Stimulated activated naive CD4-positive, alpha-beta T cell treated with Interleukin-2 at 50 U/mL for 16 hours (primary cell): ENCODE measurements at regions not wholly inside any gene's neighbourhood (a gene's known extent, or its start where the extent isn't known, plus 50 kb on each side); places are given as distances from the start of the nearest gene placed in this dataset.

Source experiments
- DNase-seq: peaks from one replicate; lab custom pipeline; 2025; lab: John Stamatoyannopoulos, UW

DNA sequence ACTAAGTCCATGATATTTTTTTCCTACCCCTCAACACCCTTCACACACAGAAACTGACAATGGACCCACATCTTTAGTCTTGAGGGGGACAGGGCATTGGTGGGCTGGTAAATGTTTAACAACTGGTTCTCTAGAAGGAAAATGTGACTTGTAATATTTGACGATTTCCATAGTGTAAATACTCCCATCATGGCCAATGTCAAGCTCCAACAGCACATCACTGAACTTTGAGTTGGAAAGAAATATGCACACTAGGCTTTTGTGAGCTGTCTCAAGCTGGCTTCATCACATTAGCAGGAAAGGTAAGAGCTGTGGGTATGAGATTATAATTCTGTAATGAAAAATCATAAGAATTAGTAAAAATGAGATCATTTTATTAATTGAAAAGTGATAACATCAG is 189.9 kb upstream of the PRLR start:
- no peak for DNase-seq

DNA sequence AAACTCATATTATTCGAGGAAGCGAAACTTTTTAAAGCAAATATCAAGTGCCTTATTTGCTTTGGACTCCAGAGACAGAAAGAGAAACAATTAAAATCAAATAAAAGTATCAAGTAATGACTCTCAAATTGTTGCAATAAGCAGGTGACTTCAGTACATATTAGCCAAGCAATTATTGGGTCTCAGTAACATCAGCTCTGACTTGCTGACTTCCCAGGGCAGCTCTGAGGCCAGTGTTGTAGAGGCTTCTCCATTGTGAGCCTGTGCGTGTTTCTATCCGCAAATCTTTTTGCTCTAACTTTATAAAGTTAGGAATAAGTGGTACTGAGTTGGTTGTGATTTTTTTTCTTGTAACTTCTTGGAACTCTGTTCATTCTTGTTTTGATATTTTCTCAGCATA is 186.8 kb upstream of the PRLR start:
- no peak for DNase-seq

DNA sequence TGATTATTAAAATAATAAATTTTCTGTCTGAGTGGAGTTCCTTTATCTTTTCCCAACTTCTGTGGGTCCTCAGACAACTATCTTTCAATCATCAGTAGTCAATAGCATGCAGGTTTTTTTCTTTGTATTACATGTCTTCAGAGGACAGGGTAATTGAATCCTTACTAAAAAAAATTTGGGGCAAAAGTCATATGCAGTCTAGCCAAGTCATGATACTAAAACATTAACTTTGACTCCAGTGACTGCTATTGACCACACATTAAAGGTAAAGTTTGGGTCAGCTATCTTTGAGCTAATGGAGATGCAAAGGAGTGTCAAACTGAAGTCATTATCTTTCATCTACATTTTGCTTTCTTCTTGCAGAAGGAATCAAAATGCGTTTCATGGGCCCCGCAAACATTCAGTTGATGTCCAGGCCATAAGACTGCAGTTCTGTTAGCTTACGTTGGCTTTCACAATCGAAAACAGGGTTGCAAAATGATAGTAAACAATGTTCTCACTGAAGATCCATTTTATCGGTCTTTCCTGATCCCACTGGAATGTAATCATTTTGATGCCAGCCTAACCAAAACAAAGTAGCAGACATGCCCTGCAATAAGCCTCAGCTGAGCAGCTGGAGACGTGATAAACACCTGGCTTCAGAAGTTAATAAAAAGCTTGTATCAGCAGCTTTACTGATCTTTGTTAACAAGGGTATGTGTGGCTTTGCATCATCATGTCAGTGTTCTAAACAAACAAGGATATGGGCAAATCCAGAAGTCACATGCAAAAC is 186.1 kb upstream of the PRLR start:
- DNase-seq: no peak

DNA sequence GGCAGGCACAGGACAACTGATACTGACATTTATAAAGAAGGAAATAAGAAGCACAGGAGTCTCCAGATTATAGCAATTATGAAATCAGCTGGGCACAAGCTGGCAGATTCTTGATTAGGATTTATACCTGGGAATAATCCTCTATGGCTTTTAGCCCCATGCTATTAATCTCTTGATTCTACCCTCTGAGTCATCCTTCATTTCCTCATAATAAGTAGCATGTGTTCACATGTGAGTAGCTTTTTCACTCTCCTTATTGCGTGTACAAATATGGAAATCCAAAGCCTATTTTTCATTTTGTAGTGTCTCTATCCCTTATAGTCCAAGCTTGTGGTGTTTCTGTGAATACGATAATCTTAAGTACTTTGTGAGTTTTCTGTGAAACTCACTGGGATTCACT is 185.0 kb upstream of the PRLR start:
- DNase-seq: no peak

DNA sequence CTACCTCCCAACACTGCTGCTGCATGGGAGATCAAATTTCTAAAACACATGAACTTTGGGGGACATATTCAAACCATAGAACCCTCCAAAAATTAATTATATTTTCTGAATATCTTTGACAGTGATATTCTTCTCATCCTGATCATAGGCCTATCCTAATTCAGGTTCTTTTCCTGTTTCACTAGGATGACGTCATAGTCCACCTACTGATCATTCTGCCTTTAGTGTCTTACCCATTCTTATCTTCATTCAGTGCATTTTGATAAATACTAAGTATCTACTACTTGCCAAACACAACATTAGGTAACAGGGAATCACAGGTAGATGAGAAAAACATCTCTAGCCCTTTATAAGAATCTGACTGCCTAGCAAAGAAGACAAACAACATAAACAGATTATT is 179.1 kb upstream of the PRLR start:
- DNase-seq: no peak

DNA sequence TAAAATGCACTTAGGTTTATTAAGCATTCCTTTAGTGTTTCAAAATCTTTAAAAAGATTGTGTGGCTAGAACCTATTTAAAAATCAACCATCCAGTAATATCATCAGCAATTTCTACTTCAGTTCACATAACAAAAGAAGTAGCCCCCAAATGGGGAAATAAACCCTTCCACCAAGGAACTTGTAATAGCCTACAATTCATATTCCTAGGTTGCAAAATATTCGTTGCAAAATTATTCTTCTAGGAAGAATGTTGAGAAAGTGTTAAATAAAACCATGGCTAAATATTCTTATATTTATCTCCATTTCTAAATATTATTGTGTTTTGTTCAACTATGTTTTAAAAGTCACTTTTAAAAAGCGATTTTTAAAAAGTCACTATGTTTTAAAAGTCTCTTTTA is 177.9 kb upstream of the PRLR start:
- DNase-seq: no peak

DNA sequence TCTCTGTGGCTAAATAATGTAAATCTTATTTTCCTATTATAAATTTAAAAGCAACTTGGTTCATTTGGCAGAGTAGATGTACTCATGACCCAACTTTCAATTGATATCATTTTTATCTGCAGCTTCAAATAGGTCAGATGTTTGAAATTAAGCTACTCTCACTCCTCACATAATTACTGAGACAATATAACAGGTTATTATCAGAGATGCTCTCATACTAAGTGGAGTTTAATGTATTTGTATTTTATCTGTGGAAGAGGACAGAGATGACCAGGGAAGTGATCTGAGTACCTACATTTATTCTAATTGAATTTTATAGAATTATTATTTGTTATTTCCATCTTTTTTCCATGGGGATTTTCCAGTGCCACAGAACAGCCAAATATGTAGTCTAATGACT is 177.4 kb upstream of the PRLR start:
- no peak for DNase-seq

DNA sequence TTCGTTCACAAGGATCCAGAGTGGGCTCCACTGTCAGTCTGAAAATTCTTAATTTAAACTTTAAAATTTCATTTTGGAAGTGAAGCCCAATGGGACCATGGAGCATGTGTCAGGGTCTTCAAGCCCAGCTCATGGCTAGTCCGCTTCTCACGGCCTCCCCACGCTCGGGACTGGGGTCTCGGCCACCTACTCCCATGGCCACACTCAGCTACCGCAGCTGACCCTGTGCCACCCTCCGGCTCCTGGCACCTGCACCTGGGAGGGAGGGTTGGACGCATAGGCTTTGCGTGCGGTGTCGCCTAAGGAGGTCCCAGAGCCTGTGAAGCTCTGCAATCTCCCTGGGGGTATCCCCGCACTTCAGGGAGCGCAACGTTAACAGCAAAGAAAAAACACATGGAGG is 175.7 kb upstream of the PRLR start:
- DNase-seq: no peak

DNA sequence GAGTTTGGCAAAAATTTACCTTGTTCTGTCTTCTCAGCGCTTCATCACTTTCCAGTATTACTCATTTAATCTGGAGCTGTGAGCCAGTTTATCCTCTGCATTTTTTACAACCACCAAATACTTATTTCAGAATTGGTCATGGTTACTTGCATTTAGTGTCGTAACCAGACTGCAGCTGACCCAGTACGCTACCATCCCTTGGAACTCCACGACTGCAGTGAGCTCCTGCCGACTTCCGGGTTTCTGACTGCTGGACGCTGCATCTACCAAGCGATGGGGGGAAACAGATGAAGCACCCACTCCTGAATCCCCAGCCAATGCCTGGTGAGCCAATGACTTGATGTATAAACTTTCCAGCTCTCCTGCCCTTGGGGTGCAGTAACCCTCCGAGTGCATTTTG is 174.4 kb upstream of the PRLR start:
- DNase-seq: no peak

DNA sequence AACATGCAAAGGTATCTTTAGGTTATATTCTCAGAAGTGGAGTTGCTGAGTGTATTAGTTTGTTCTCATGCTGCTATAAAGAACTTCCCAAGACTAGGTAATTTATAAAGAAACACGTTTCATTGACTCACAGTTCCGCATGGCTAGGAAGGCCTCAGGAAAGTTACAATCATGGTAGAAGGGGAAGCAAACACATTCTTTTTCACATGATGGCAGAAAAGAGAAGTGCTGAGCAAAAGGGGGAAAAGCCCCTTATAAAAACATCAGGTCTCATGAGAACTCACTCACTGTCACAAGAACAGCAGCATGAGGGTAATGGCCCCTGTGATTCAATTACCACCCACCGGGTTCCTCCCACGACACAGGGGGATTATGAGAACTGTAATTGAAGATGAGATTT is 163.6 kb upstream of the PRLR start:
- DNase-seq: no peak

DNA sequence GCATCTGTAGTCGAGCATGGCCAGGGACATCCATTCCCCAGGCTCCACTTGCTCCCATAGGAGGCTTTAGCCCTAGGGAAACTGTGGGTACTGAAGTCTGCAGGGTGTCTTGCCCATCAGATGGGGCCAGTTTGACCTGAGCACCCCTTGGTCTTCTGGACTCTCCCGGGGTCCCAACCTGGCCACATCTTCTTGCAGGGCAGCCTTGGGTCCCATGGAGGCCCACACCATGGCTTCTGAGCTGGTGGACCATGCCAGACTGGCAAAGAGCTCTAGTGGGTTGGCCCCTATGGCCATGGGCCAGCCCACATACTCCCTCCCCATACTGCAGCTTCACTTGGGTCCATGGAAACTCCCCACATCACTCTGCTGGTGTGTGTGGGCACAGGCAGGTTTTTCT is 154.4 kb upstream of the PRLR start:
- DNase-seq: no peak

DNA sequence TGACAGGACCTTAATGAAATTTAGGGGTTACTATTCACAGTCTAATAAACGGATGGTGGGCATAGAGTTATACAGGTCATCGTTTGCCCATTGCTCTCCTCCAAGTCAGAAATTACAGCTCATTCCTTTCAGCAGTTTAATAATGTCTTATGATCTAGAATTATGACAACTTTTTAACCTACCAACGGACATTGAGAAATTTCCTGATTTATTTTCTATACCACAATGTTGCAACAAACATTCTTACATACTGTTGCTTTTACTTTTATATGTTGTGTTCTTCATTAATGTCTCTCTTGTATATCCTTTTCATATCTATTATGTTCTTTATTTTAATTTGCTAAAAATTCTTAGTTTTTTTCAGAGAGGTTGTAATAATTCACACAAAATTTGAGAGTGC is 152.8 kb upstream of the PRLR start:
- no peak for DNase-seq

DNA sequence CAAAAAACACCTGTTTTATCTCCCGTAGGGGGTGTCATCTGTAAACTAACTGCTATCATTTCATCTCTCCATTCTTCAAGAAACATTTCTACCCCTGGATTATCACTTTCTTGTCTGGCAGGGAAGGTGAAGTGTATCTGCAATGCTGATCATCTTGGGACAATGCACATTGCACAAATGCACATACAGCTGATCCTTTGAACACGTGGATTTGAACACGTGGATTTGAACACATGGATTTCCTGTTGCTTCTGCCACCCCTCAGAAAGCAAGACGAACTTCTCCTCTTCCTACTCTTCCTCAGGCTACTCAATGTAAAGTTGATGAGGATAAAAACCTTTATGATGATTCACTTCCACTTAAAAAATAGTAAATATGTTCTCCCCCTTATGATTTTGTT is 147.4 kb upstream of the PRLR start:
- DNase-seq: no peak

DNA sequence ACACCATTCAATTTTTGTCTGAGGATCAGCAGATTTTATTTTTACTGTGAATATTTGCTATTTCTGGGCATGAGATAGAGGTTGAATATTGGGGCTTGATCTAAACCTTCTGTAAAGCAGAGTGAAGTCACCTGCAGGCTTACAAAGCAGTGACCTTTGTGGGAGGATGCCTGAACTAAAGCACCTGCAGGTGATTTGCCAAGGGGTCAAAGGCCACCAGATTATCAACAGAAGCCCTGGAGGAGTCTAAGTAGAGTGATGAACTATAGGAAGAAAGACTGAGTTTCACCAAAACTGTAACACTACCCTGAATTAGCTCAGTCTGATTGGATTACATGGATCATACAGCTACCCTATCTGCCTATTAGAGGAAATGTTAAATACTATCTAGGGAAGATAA is 144.3 kb upstream of the PRLR start:
- no peak for DNase-seq

DNA sequence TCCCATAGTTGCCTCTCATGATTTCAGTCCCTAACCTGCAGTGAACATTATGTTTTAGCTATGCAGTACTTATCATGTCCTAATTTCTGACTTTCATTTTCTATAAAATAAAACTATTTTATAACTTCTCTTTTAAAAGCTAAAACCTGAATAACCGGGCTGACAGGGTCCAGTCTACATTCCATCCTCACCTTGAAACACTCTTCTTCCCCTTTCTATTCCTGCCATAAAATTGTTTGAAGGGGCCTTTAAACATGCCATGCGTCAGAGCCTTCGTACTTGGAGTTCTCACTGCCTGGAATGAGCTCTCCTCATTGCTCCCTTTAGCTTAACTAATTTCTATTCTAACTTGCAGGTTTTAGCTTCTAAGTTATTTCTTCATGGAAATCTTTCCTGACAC is 143.0 kb upstream of the PRLR start:
- no peak for DNase-seq

DNA sequence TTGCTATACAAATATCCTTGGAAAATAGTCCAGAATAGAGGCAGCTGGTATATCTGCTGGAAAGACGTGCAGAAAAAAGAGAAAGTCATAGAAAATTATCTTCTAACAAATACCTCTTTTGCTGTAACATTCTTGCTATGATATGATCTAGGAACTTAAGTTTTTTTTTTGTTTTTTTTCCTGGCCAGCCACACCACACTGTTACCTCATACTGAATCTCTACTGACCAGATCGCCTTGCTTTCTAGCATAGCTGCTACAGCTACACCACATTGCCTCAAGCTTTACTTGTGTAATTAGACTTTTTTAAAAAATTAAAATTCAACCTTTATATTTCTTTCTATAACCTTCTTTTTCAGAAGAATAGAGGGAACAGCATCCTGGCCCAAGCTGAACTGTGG is 142.2 kb upstream of the PRLR start:
- no peak for DNase-seq

DNA sequence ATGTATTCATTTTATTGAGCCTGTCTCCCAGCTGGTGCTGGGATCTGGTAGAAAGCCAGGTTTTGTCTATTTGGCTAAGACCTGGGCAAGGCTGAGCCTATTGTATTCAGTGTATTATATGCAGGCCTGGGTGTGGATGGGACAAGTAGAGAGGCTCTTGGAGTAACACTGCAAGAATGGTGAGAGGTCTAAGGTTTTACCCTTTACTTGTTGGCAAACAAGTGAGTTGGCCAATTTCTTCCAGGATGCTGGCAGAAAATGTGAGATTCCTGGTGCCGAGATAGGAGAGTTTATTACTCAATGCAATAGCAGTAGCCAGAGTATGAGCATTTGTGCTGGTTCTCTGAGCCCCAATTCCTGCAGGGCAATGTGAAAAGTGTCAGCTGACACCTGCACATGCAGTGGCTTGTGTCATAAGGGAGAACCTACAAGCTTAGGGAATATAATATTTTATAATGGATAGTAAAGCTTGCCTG is 141.7 kb upstream of the PRLR start:
- DNase-seq: no peak

DNA sequence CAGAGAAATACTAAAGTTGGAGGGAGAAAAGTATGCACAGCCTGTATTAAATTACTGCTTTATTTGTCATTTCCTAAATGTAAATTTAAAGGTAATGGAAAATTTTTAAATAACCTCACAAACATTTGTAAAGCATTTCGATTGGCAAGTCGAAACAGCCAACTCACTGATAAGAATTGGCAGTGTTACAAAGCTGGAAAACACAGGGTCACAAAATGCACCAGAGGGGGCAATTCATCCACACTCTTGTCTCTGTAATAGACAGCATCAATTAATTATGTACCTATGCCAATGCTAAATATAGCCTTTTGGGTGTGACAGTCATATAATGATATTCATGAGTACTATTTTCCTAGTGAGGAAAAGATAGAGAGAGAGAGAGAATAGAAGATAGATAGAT is 140.6 kb upstream of the PRLR start:
- DNase-seq: no peak

DNA sequence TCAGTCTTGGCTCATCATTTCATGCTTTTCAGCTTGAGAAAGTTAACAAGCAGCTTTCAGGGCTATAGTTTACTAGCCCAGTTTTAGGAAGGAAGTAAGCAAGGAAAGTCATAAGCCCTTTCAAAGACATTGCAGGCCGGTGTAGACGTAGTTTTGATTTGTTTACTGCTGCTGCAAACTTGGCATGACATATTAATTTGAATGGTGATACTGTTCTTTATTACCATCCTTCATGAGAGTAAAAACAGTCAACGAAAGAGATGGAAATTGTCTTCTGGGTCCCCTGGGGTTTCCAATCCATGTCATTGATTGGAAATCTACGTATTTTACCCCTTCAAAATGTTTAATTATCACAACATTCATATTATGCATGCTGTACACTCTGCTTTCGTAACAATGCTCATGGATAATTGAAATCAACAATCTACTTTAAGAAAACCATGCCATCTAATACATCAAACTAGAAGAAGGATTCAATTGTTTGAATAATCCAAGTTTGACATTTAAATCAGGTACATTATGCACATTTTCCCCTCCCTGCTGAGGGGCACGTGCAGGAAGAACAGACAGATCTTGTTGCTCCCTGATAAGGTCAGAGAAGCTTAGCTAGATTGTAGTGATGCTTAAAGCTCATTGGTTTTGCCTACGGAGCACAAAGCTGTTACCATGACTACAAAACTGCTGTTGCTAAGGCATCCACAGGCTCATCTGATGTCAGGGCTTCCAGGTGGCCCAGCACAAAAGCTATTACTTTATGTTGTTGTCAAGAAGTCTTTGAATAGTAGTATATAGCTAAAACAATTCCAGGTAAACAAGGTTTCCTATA is 139.9 kb upstream of the PRLR start:
- no peak for DNase-seq

DNA sequence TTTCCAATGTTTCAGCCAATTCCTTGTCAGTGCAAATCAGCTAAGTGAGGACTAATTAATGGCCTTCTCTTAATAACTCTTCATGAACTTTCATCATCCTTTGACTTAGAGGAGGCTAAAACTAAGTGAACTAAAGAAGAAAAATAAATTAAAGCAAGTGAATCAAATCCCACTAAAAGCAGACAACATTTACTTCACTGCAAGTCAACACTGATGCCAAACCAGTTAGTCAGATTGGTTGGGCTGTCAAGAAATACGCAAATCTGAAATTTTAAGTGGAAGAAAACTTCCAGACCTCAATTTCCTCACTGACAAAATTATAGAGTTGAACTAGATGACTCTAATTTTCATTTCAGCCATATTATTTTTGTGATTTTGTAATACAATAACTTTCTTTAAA is 137.2 kb upstream of the PRLR start:
- no peak for DNase-seq

DNA sequence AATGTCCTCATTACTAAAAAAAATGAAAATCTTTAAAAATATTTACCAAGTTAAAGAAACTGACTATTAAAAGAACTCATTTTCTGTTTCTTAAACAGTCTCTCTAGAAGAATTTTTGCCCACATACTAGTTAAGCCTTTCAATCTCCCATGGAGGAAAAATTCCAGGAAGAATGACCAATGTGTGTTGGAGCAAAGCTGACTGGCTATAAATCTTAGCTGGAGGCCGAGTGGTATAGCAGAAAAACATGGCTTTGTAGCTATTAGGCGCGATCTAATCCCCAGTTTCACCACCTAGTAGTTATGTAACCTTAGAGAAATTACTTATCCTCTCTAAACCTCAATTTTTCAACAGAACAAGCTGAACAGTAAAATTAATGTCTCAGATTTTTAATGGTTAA is 135.5 kb upstream of the PRLR start:
- no peak for DNase-seq

DNA sequence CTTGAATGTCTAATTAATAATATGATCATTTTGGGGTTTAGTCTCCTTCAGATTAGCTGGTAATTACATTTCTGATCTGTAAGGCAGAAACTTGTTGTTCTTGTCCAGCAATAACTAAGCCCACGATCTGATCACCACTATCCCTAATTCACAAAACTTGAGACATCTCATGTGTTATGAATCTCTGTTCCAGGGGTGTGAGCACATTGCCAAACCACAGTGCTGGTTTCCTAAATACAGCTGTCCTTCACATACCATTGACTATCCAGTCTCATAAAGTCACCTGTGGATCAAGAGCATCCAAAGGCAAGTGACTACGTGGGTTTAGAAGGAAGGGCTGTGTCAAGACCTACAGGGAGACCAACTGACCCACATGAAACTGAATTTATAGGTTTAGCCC is 134.1 kb upstream of the PRLR start:
- DNase-seq: no peak

DNA sequence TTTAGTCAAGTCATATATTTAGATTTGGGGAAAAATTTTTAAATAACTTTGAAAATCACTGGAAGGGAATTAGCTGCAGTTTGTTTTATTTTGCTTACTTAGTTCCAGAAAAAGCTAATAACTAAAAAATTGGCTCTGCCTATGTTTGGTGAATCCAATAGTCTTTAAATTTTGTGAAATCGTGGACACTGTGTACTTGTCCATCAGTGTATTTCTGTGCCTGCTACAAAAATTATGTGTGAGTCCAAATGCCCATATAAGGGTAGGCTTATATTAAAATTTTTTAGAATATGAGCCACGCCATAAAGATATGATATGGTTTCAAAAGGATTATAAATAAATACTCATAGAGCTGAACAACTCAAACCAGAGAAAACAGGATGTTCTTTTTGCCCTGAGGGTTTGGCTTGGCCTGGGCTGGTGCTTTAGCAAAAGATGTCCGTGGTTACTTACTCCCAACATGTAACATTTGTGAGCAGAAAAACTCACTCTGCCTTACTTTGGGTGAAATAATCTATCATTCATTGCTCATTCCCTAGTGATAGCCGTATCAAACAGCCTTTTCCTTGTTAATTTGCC is 133.2 kb upstream of the PRLR start:
- DNase-seq: no peak
